Loucy (cell line): ENCODE measurements at regions not wholly inside any gene's neighbourhood (a gene's known extent, or its start where the extent isn't known, plus 50 kb on each side); places are given as distances from the start of the nearest gene placed in this dataset.

Source experiments
- EZH2phosphoT487 ChIP-seq: fragments of 200-600 bp; IDR thresholded peaks from 2 replicates; pipeline ENCODE4 v1.6.1; 2018; ENCODE audit warnings: antibody characterized with exemption, mild to moderate bottlenecking, moderate library complexity, borderline replicate concordance
- TF ChIP-seq, protein P1 (sequence below): fragments of 200-600 bp; sonication (generic); conservative IDR thresholded peaks from 2 replicates; pipeline ENCODE4 v1.5.1; 2014; ENCODE audit warnings: mild to moderate bottlenecking, antibody characterized with exemption, low read length

DNA sequence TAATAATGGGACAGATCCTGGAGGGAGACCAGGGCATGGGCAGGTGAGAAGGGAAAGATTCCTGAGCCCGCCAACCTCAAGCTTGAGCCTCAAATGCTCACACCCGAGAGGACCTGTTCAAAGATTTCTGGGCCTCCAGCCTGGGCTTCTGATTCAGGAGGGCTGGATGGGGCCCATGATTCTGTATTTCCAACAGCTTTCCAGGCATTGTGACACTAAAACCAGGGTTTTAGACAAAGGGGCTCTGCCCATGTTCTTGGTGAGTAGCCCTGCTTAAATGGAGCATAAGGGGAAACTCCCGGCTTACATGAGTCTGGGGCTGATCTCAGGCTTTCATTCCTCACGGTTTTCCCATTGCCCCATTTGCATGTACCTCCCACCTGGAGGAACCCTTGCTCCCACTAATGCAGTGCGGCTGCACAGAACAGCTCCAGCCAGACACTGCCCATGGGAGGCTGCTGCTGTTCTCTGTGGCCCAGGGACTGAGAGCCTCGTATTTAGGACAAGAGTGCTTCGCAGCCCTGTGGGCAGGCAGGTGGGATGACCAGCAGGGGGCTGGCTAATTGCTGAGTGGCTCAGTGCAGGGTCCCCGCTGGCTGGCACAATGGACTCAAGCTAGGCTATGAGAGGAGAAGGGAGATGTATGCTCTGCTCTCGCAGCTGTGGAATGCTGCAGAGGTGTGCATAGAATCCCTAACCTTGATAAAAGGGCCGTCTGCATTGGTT, 135.3 kb upstream of the COBL start:
- TF ChIP-seq EZH2phosphoT487, result no peak
- TF ChIP-seq, protein P1, sequence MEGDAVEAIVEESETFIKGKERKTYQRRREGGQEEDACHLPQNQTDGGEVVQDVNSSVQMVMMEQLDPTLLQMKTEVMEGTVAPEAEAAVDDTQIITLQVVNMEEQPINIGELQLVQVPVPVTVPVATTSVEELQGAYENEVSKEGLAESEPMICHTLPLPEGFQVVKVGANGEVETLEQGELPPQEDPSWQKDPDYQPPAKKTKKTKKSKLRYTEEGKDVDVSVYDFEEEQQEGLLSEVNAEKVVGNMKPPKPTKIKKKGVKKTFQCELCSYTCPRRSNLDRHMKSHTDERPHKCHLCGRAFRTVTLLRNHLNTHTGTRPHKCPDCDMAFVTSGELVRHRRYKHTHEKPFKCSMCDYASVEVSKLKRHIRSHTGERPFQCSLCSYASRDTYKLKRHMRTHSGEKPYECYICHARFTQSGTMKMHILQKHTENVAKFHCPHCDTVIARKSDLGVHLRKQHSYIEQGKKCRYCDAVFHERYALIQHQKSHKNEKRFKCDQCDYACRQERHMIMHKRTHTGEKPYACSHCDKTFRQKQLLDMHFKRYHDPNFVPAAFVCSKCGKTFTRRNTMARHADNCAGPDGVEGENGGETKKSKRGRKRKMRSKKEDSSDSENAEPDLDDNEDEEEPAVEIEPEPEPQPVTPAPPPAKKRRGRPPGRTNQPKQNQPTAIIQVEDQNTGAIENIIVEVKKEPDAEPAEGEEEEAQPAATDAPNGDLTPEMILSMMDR, result no peak
